Activated CD4-positive, CD25-positive, alpha-beta regulatory T cell treated with anti-CD3 and anti-CD28 coated beads, Interleukin-2, amount 50 U/mL, for 24 hours (primary cell): ENCODE measurements at regions not wholly inside any gene's neighbourhood (a gene's known extent, or its start where the extent isn't known, plus 50 kb on each side); places are given as distances from the start of the nearest gene placed in this dataset.

Experiments
- ATAC-seq, 2 donors: fragments of 150-1000 bp; cut with Tn5 transposase; one replicate each; pipeline ENCODE4 v1.10.0; 2021; ENCODE audit warnings: mild to moderate bottlenecking in 1 of 2, moderate library complexity in 1 of 2

- no peak for ATAC-seq
Measured at GRCh38 chr7:49386792-49387191, 386.6 kb upstream of the VWC2 start.

- no peak for ATAC-seq
Measured at GRCh38 chr7:49389871-49390479, 383.5 kb upstream of the VWC2 start.

GRCh38 chr7:49396229-49396628, 377.2 kb upstream of the VWC2 start:
- no peak for ATAC-seq

- no peak for ATAC-seq
Measured at GRCh38 chr7:49397750-49398149, 375.7 kb upstream of the VWC2 start.

GRCh38 chr7:49398236-49398635, 375.2 kb upstream of the VWC2 start:
- no peak for ATAC-seq

GRCh38 chr7:49398746-49399145, 374.7 kb upstream of the VWC2 start:
- ATAC-seq: no peak

GRCh38 chr7:49400891-49401550, 372.4 kb upstream of the VWC2 start:
- ATAC-seq: no peak

GRCh38 chr7:49403844-49404243, 369.6 kb upstream of the VWC2 start:
- no peak for ATAC-seq

GRCh38 chr7:49407205-49407604, 366.2 kb upstream of the VWC2 start:
- ATAC-seq: no peak

GRCh38 chr7:49417034-49417433, 356.4 kb upstream of the VWC2 start:
- no peak for ATAC-seq

GRCh38 chr7:49418963-49419362, 354.5 kb upstream of the VWC2 start:
- ATAC-seq: no peak

- ATAC-seq: no peak
Measured at GRCh38 chr7:49422564-49422963, 350.9 kb upstream of the VWC2 start.

GRCh38 chr7:49424109-49424508, 349.3 kb upstream of the VWC2 start:
- no peak for ATAC-seq

- no peak for ATAC-seq
Measured at GRCh38 chr7:49425277-49425818, 348.1 kb upstream of the VWC2 start.

GRCh38 chr7:49432254-49432653, 341.2 kb upstream of the VWC2 start:
- no peak for ATAC-seq

GRCh38 chr7:49433794-49434193, 339.6 kb upstream of the VWC2 start:
- no peak for ATAC-seq

- ATAC-seq: no peak
Measured at GRCh38 chr7:49434846-49435245, 338.6 kb upstream of the VWC2 start.

GRCh38 chr7:49438281-49438680, 335.2 kb upstream of the VWC2 start:
- ATAC-seq: no peak

GRCh38 chr7:49443515-49443914, 329.9 kb upstream of the VWC2 start:
- ATAC-seq: no peak

- ATAC-seq: no peak
Measured at GRCh38 chr7:49453486-49453885, 320.0 kb upstream of the VWC2 start.

- ATAC-seq: no peak
Measured at GRCh38 chr7:49479441-49479840, 294.0 kb upstream of the VWC2 start.

- ATAC-seq: no peak
Measured at GRCh38 chr7:49479936-49480544, 293.4 kb upstream of the VWC2 start.

GRCh38 chr7:49481075-49481474, 292.4 kb upstream of the VWC2 start:
- no peak for ATAC-seq

GRCh38 chr7:49483142-49483541, 290.3 kb upstream of the VWC2 start:
- ATAC-seq: no peak
